VCaP (cell line): ENCODE measurements at regions not wholly inside any gene's neighbourhood (a gene's known extent, or its start where the extent isn't known, plus 50 kb on each side); places are given as distances from the start of the nearest gene placed in this dataset.

Source experiments
- H3K27ac ChIP-seq: fragments of 450-650 bp; 2 replicates; pipeline ENCODE4 v1.5.1; 2017
- CTCF ChIP-seq: fragments of 450-650 bp; conservative IDR thresholded peaks from 2 replicates; pipeline ENCODE4 v1.5.1; 2017; ENCODE audit warnings: mild to moderate bottlenecking, moderate library complexity

GRCh38 chr15:35151782-35152181, 66.7 kb upstream of the NANOGP8 start:
- H3K27ac ChIP-seq, result no peak overlapping the region
- TF ChIP-seq CTCF, result no peak

- H3K27ac ChIP-seq, result no peak overlapping the region
- no peak for TF ChIP-seq CTCF
Measured at GRCh38 chr15:35151381-35151780, 66.3 kb upstream of the NANOGP8 start.

- no peak overlapping the region for H3K27ac ChIP-seq
- TF ChIP-seq CTCF, result no peak
Measured at GRCh38 chr15:35150361-35150760, 65.3 kb upstream of the NANOGP8 start.

GRCh38 chr15:35145336-35145735, 60.2 kb upstream of the NANOGP8 start:
- TF ChIP-seq CTCF, result no peak
- no peak overlapping the region for H3K27ac ChIP-seq

GRCh38 chr15:35142578-35142977, 57.5 kb upstream of the NANOGP8 start:
- no peak overlapping the region for H3K27ac ChIP-seq
- no peak for TF ChIP-seq CTCF

- no peak overlapping the region for H3K27ac ChIP-seq
- TF ChIP-seq CTCF, result no peak
Measured at GRCh38 chr15:35141743-35142471, 56.8 kb upstream of the NANOGP8 start.

GRCh38 chr15:35139822-35140221, 54.7 kb upstream of the NANOGP8 start:
- no peak overlapping the region for H3K27ac ChIP-seq
- TF ChIP-seq CTCF, result no peak
